Trophoblast cell (in vitro differentiated cells and primary cell): ENCODE measurements at regions not wholly inside any gene's neighbourhood (a gene's known extent, or its start where the extent isn't known, plus 50 kb on each side); places are given as distances from the start of the nearest gene placed in this dataset.

Source experiments
- DNase-seq, 2 donors: peaks; one replicate each; pipeline ENCODE4 v3.0.0-alpha.2; 2016
- H2AFZ ChIP-seq: 2 replicates; pipeline ENCODE4 v1.6.1; 2013; ENCODE audit warnings: low read length, moderate library complexity, mild to moderate bottlenecking; ENCODE audit not compliant: insufficient read depth, poor library complexity
- H2AK5ac ChIP-seq: 2 replicates; pipeline ENCODE4 v1.6.1; 2013; ENCODE audit warnings: mild to moderate bottlenecking, low read length
- H2BK120ac ChIP-seq: 2 replicates; pipeline ENCODE4 v1.6.1; 2013; ENCODE audit warnings: low read length, mild to moderate bottlenecking, moderate library complexity; ENCODE audit not compliant: insufficient read depth, poor library complexity
- H2BK12ac ChIP-seq: 2 replicates; pipeline ENCODE4 v1.6.1; 2013; ENCODE audit warnings: mild to moderate bottlenecking, low read length, moderate library complexity
- H2BK5ac ChIP-seq: 2 replicates; pipeline ENCODE4 v1.6.1; 2013; ENCODE audit warnings: low read length, low read depth, moderate library complexity, mild to moderate bottlenecking; ENCODE audit not compliant: poor library complexity
- H3K14ac ChIP-seq: 2 replicates; pipeline ENCODE4 v1.6.1; 2013; ENCODE audit warnings: mild to moderate bottlenecking, low read length
- H3K18ac ChIP-seq: 2 replicates; pipeline ENCODE4 v1.6.1; 2013; ENCODE audit warnings: mild to moderate bottlenecking, low read length
- H3K23ac ChIP-seq: 2 replicates; pipeline ENCODE4 v1.6.1; 2013; ENCODE audit warnings: low read length
- H3K27ac ChIP-seq: 2 replicates; pipeline ENCODE4 v1.5.1; 2013; ENCODE audit warnings: low read depth, mild to moderate bottlenecking, inconsistent platforms, low read length, moderate library complexity
- H3K27me3 ChIP-seq: 2 replicates; pipeline ENCODE4 v1.6.1; 2013; ENCODE audit warnings: inconsistent platforms, mild to moderate bottlenecking, low read length, moderate library complexity; ENCODE audit not compliant: insufficient read depth
- H3K36me3 ChIP-seq, 2 experiments: 1 replicate in 1 of 2; 2 replicates in 1 of 2; pipeline ENCODE4 v1.6.1; 2013; ENCODE audit warnings: low read length in 2 of 2, mild to moderate bottlenecking in 2 of 2, moderate library complexity in 1 of 2; ENCODE audit not compliant: insufficient read depth in 2 of 2, control insufficient read depth in 1 of 2
- H3K4ac ChIP-seq: 2 replicates; pipeline ENCODE4 v1.6.1; 2013; ENCODE audit warnings: low read depth, mild to moderate bottlenecking, low read length, moderate library complexity
- H3K4me1 ChIP-seq, 2 experiments: 1 replicate in 1 of 2; 2 replicates in 1 of 2; pipeline ENCODE4 v1.6.1; 2013; ENCODE audit warnings: low read length in 2 of 2, mild to moderate bottlenecking in 2 of 2, moderate library complexity in 1 of 2; ENCODE audit not compliant: insufficient read depth in 2 of 2, control insufficient read depth in 1 of 2
- H3K4me2 ChIP-seq: 2 replicates; pipeline ENCODE4 v1.6.1; 2013; ENCODE audit warnings: inconsistent platforms, mild to moderate bottlenecking, low read length, moderate library complexity
- H3K4me3 ChIP-seq: 2 replicates; pipeline ENCODE4 v1.5.1; 2013; ENCODE audit warnings: mild to moderate bottlenecking, low read depth, low read length, inconsistent platforms
- H3K79me1 ChIP-seq: one replicate; pipeline ENCODE4 v1.6.1; 2013; ENCODE audit warnings: low read length
- H3K79me2 ChIP-seq: 2 replicates; pipeline ENCODE4 v1.6.1; 2013; ENCODE audit warnings: low read length, mild to moderate bottlenecking; ENCODE audit not compliant: control insufficient read depth, insufficient read depth, poor library complexity
- H3K9ac ChIP-seq: 2 replicates; pipeline ENCODE4 v1.6.1; 2013; ENCODE audit warnings: mild to moderate bottlenecking, low read length
- H3K9me3 ChIP-seq: 2 replicates; pipeline ENCODE4 v1.6.1; 2013; ENCODE audit warnings: low read depth, mild to moderate bottlenecking, control low read depth, inconsistent platforms, low read length; ENCODE audit not compliant: insufficient read depth
- H4K12ac ChIP-seq: 2 replicates; pipeline ENCODE4 v1.6.1; 2013; ENCODE audit warnings: low read depth, mild to moderate bottlenecking, low read length, moderate library complexity
- H4K8ac ChIP-seq: 2 replicates; pipeline ENCODE4 v1.6.1; 2013; ENCODE audit warnings: low read depth, mild to moderate bottlenecking, low read length, moderate library complexity
- H4K91ac ChIP-seq: one replicate; pipeline ENCODE4 v1.6.1; 2013; ENCODE audit warnings: low read depth, mild to moderate bottlenecking, low read length, moderate library complexity
- WGBS: extraction: QIAGEN DNeasy Blood & Tissue Kit; methylation state at CpG from one replicate; pipeline ENCODE4 v1.1.7; 2013; ENCODE audit warnings: missing lambda C conversion rate; ENCODE audit not compliant: insufficient read length, insufficient coverage; ENCODE audit errors: extremely low coverage; 5-methylcytosine and 5-hydroxymethylcytosine counted together

DNA sequence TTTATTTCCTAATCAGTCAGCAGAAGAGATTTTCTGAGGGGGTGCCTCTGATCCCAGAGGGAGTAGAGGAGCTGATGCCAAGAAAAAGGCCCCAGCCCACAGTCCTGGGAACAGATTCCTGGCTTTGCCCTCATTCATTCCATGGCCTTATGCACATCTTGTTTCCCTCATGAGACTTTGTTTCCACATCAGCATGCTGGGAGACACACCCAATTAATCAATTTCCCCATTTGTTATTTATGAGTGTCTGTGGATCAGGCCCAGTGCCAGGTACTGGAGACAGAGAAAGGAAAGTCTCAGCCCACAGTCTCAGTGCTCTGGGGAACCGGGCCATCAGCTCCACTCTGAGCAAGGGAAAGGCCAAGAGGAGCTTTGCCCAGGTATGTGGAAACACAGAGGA, 496.2 kb upstream of the ZMIZ1 start:
- no peaks in the 10 kb centered on the region for H3K36me3 ChIP-seq
- H3K4ac ChIP-seq: no peak overlapping the region
- H2AK5ac ChIP-seq: no peak overlapping the region
- peaks cover 63% of the 10 kb centered on the region for H3K79me1 ChIP-seq
- peaks cover 32 to 34% of the 10 kb centered on the region in 2 experiments for H3K4me1 ChIP-seq
- H2AFZ ChIP-seq: no peak overlapping the region
- H4K8ac ChIP-seq: no peak overlapping the region
- no peak overlapping the region for H3K23ac ChIP-seq
- no peak overlapping the region for H3K4me2 ChIP-seq
- peaks cover 6% of the 10 kb centered on the region for H3K79me2 ChIP-seq
- peak overlapping the region; percentile 53 for H2BK120ac ChIP-seq
- peak overlapping the region; percentile 94 for H2BK12ac ChIP-seq
- WGBS: no CpG with 5 or more reads among the region's 1 CpG
- H3K14ac ChIP-seq: no peak overlapping the region
- H3K9ac ChIP-seq: no peak overlapping the region
- no peak for DNase-seq
- no peaks in the 10 kb centered on the region for H3K9me3 ChIP-seq
- peak overlapping the region; percentile 91 for H4K91ac ChIP-seq
- no peak overlapping the region for H3K27ac ChIP-seq
- H2BK5ac ChIP-seq: peak overlapping the region; percentile 69
- no peak overlapping the region for H4K12ac ChIP-seq
- no peaks in the 10 kb centered on the region for H3K27me3 ChIP-seq
- no peak overlapping the region for H3K18ac ChIP-seq
- H3K4me3 ChIP-seq: no peak overlapping the region

DNA sequence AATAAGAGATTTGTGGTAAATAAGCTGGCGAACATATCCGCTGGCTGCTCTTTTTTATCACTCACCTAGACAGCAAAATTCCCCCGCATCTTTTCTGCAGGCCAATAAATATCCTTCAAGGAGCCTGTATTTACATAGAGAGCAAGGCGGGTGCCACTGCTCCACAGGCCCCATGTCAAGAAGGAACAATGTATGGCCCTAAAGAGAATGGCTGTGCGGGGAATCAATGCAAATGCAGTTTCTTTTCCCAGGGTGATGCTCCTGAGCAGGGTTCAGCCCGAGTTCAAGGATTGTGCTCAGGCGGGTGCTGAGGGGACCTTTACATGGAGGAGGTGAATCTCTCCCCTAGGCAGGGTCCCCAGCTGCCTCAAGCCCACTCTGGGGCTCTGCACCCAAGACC, 494.2 kb upstream of the ZMIZ1 start:
- Histone ChIP-seq H3K9me3 (no peaks in the 10 kb centered on the region), H3K14ac (no peak overlapping the region), H3K18ac (no peak overlapping the region), H3K23ac (no peak overlapping the region), H3K27ac (no peak overlapping the region), H2BK12ac (peak overlapping the region; percentile 87), H3K27me3 (no peaks in the 10 kb centered on the region), H2AK5ac (peak overlapping the region; percentile 19), H3K79me1 (peaks cover 45% of the 10 kb centered on the region), H3K4me1 (peaks cover 22% of the 10 kb centered on the region in 2 experiments), H4K91ac (peak overlapping the region; percentile 53), H2BK120ac (peak overlapping the region; percentile 35), H4K12ac (no peak overlapping the region), H3K9ac (no peak overlapping the region), H3K4ac (no peak overlapping the region), H2AFZ (no peak overlapping the region), H3K4me3 (no peak overlapping the region), H3K79me2 (peaks cover 6% of the 10 kb centered on the region), H2BK5ac (no peak overlapping the region), H3K4me2 (no peak overlapping the region), H4K8ac (no peak overlapping the region), H3K36me3 (no peaks in the 10 kb centered on the region)
- WGBS: no CpG with 5 or more reads among the region's 7 CpGs
- no peak for DNase-seq

DNA sequence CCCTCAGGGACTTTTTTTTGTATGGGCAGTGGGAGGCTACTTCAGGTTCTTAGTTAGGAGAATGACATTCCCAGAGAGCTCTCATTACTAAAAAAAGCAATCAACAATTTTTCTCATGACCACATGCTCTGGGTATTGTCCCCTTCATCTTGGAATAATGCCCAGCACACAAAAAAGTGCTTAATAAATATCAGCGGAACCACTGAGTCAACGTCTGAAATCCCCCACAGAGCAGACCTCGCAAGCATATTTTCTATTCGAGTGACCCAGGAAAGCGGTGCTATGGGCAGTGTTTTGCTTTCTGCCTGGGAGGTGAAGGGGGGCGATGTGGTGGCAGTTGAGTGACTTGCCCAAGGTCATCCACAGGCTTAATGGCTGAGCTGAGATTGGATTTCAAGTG, 493.4 kb upstream of the ZMIZ1 start:
- Histone ChIP-seq H2BK120ac (peak overlapping the region; percentile 15), H3K4me1 (peaks cover 15 to 16% of the 10 kb centered on the region in 2 experiments), H3K27me3 (no peaks in the 10 kb centered on the region), H4K91ac (peak overlapping the region; percentile 53), H2AK5ac (no peak overlapping the region), H4K12ac (no peak overlapping the region), H3K27ac (no peak overlapping the region), H3K9me3 (no peaks in the 10 kb centered on the region), H4K8ac (no peak overlapping the region), H2BK12ac (peak overlapping the region; percentile 87), H3K18ac (no peak overlapping the region), H3K4me2 (no peak overlapping the region), H3K36me3 (no peaks in the 10 kb centered on the region), H3K4ac (no peak overlapping the region), H2AFZ (no peak overlapping the region), H3K23ac (no peak overlapping the region), H3K9ac (no peak overlapping the region), H3K4me3 (no peak overlapping the region), H3K79me2 (peaks cover 3% of the 10 kb centered on the region), H3K14ac (no peak overlapping the region), H3K79me1 (peaks cover 39% of the 10 kb centered on the region), H2BK5ac (peak overlapping the region; percentile 44)
- no CpG with 5 or more reads among the region's 6 CpGs for WGBS
- DNase-seq: no peak

DNA sequence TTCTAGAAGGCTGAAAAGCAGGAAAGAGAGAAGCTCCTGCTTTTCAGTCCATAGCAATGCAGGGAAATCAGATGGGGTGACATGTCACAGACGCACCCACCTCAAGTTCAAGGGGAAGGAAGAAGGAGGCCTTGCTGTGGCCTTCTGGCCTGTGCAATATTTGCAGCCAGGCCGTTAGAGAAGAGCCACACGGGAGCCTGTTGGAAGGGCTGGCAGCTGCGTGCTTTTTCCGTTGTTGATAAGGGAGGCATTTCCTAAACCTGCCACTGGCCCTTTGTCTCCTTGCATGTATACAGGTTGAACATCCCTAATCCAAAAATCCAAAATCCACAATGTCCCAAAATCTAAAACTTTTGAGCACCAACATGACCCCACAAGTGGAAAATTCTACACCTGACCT, 492.5 kb upstream of the ZMIZ1 start:
- WGBS: no CpG with 5 or more reads among the region's 5 CpGs
- H4K8ac ChIP-seq: no peak overlapping the region
- no peak overlapping the region for H4K12ac ChIP-seq
- peaks cover 33% of the 10 kb centered on the region for H3K79me1 ChIP-seq
- no peaks in the 10 kb centered on the region for H3K9me3 ChIP-seq
- H3K27ac ChIP-seq: no peak overlapping the region
- no peak overlapping the region for H2AFZ ChIP-seq
- no peak overlapping the region for H2AK5ac ChIP-seq
- peaks cover 8 to 11% of the 10 kb centered on the region in 2 experiments for H3K4me1 ChIP-seq
- H3K4ac ChIP-seq: no peak overlapping the region
- no peak overlapping the region for H3K4me2 ChIP-seq
- no peak overlapping the region for H2BK5ac ChIP-seq
- no peak overlapping the region for H3K18ac ChIP-seq
- peak overlapping the region; percentile 81 for H4K91ac ChIP-seq
- peak overlapping the region; percentile 38 for H2BK12ac ChIP-seq
- H3K4me3 ChIP-seq: no peak overlapping the region
- peaks cover 3% of the 10 kb centered on the region for H3K79me2 ChIP-seq
- no peaks in the 10 kb centered on the region for H3K27me3 ChIP-seq
- no peak overlapping the region for H3K9ac ChIP-seq
- no peak for DNase-seq
- no peak overlapping the region for H3K14ac ChIP-seq
- peak overlapping the region; percentile 41 for H2BK120ac ChIP-seq
- no peak overlapping the region for H3K23ac ChIP-seq
- no peaks in the 10 kb centered on the region for H3K36me3 ChIP-seq
